ENCODE measurements at regions not wholly inside any gene's neighbourhood (a gene's known extent, or its start where the extent isn't known, plus 50 kb on each side); places are given as distances from the start of the nearest gene placed in this dataset.
"Not testable (repeated sequence)": the region's sequence is repeated elsewhere in the genome, so short reads cannot be mapped to it uniquely, and the experiment has no call there.

- not testable (repeated sequence) for DNase-seq (ENCODE audit: extremely low read depth, low read depth)
Observed at GRCh38 chr9:97182532-97182931, 124.9 kb upstream of the CCDC180 start.

DNA sequence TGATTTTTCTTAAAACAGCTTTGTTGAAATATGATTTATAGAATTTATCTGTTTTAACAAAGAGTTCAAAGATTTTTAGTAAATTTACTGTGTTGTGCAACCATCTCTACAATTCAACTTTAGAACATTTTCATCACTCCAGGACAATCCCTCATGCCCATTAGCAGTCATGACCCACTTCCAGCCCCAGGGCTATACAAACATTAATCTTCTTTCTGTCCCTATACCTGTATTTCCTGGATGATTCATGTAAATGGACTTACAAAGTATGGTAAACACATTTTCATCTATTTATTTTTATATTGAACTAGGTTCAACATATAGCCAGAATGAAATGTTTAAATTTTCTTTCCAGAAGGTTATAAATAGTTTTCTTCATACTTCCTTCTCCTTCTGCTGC lies 127.8 kb upstream of the CCDC180 start:
- no peak for DNase-seq (ENCODE audit: extremely low read depth, low read depth)

- no peak for DNase-seq (ENCODE audit: extremely low read depth, low read depth)
Observed at GRCh38 chr9:97176206-97176605, 131.3 kb upstream of the CCDC180 start.

- not testable (repeated sequence) for DNase-seq (ENCODE audit: extremely low read depth, low read depth)
Observed at GRCh38 chr9:97168174-97168573, 129.2 kb upstream of the CTSV start.

DNA sequence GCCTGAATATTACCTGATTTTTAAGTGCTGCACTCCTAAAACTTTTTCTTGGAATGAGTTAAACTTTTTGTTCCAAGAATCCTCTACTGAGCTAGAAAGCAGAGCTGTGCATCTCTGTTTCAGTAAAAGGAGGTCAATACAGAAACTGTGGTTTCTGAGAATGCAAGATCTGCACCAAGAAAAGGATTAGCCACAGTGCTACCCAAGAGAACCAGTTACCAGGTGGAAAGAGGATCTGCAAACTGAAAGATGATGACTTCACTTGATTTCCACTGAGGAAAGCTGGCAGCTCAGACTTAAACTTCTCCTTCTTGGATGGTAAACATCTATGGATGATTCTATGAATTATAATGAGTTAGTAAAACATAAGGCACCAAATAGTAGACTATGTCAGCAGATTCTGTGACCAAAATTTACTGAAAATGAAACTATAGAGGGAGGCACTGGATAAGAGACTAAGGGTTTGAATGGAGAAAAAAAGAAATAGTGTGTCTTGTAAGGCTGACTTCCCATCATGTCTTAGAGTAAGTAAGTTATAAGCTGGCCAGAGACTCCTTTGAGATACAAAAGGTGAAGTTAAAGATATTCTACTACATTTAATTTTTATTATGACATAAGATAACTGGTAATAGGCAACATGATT lies 127.7 kb upstream of the CTSV start:
- DNase-seq (ENCODE audit: extremely low read depth, low read depth) = not testable (repeated sequence)

GRCh38 chr9:97160255-97160654 lies 121.3 kb upstream of the CTSV start:
- DNase-seq (ENCODE audit: extremely low read depth, low read depth) = no peak

- DNase-seq (ENCODE audit: extremely low read depth, low read depth) = not testable (repeated sequence)
Observed at GRCh38 chr9:97158722-97159121, 119.8 kb upstream of the CTSV start.

DNA sequence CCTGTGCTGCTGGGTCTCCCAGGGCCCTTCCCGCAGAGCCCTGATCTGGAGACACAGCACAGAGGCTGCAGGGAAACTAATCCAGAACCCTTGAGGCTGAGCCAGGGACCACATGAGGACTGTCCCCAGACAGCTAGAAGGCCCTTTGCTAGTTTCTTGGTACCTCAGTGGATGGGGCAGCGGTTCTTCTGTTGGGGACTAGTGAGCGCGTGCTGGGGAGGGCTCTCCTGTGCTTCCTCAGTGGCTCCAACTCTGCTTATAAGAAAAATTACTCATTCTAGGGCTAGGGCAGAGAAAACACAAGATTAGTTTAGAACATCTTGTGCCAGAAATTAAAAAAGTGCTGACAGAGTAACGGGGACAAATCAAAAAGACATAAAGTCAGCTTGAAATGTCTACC lies 116.5 kb upstream of the CTSV start:
- DNase-seq (ENCODE audit: extremely low read depth, low read depth) = not testable (repeated sequence)

- no peak for DNase-seq (ENCODE audit: extremely low read depth, low read depth)
Observed at GRCh38 chr9:97153967-97154366, 115.0 kb upstream of the CTSV start.

- DNase-seq (ENCODE audit: extremely low read depth, low read depth) = not testable (repeated sequence)
Observed at GRCh38 chr9:97153160-97153559, 114.2 kb upstream of the CTSV start.

DNA sequence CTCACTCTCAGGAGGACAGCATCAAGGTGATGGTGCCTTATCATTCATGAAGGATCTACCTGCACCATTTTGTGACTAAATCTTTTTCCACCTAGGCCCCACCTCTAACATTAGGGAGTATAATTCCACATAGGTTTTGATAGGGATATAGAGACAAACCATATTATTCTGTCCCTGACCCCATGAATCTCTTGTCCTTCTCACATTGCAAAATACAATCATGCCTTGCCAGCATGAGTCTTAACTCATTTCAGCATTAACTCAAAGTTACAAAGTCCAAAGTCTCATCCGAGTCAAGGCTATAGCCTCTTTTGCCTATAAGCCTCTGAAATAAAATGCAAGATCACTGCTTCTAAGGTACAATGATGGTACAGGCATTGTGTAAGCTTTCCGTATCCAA lies 111.5 kb upstream of the CTSV start:
- not testable (repeated sequence) for DNase-seq (ENCODE audit: extremely low read depth, low read depth)

DNA sequence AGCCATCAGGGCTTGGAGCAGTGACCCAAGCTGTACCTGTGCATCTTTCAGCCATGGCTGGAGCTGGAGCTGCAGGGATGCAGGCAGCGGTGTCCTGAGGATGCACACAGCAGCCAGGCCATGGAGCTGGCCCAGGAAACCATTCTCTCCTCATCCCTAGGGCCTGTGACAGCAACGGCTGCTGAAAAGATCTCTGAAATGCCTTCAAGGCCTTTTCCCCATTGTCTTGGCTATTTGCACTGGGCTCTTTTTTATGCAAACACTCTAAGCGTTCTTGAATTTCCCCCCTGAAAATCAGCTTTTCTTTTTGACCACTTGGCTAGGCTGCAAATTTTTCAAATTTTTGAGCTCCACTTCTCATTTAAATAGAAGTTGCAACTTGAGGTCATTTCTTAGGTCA lies 109.5 kb upstream of the CTSV start:
- DNase-seq (ENCODE audit: extremely low read depth, low read depth) = not testable (repeated sequence)

DNA sequence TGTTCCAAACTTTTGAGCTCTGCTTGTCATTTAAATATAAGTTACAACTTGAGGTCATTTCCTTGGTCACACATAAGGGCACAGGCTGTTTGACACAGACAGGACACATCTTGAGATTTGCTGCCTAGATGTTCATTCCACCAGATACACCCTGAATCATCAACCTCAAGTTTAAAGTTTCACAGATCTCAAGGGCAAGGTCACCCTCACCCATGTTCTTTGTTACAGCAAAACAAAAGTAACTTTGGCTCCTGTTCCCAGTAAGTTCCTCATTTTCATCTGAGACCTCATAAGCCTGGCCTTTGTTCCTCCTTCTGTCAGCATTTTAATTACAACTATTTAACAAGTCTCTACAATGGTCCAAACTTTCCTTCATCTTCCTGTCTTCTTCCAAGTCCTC lies 106.7 kb upstream of the CTSV start:
- DNase-seq (ENCODE audit: extremely low read depth, low read depth) = not testable (repeated sequence)

DNA sequence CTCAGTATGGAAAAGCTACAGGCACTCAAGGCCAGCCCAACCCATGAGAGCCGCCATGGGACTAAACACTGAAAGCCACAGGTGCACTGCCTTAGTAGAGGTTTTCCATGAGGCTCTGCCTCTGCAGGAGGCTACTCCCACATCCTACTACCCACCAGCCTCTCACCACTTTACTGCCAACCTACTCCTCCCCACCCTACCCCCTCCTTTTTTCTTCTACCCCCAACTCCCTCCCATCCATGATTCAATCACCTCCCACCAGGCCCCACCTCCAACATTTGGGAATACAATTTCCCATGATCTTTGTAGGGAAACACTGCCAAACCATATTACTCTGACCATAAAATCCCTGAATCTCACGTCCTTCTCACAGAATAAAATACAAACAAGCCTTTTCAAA lies 101.6 kb upstream of the CTSV start:
- no peak for DNase-seq (ENCODE audit: extremely low read depth, low read depth)

DNA sequence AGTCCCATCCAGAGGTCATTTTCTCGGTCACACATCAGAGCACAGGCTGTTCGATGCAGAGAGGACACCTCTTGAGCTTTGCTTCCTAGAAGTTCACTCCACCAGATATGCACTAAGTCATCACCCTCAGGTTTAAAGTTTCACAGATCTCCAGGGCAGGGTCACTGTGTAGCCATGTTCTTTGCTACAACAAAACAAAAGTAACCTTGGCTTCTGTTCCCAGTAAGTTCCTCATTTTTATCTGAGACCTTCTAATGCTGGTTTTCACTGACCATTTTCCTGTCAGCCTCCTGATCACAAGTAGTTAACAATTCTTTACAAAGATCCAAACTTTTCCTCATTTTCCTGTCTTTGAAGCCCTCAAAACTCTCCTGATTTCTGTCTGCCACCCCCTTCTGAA lies 97.5 kb upstream of the CTSV start:
- DNase-seq (ENCODE audit: extremely low read depth, low read depth) = no peak

DNA sequence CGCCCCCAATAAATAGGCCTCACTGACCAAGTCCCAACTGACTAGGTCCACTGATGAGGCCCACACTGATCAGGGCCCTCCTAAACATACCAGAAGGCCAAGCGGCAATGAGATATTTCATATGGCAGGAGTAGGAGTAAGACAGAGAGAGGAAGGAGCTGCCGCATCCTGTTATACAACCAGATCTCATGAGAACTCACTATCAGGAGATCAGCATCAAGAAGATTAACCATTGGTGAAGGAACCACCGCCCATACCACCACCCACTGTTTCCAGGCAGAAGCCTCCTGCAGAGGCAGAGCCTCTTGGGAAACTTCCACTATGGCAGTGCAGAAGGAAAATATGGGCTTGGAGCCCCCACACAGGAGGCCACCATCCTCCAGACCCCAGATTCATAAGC lies 95.0 kb upstream of the CTSV start:
- not testable (repeated sequence) for DNase-seq (ENCODE audit: extremely low read depth, low read depth)

- DNase-seq (ENCODE audit: extremely low read depth, low read depth) = no peak
Observed at GRCh38 chr9:97132865-97133264, 93.9 kb upstream of the CTSV start.

DNA sequence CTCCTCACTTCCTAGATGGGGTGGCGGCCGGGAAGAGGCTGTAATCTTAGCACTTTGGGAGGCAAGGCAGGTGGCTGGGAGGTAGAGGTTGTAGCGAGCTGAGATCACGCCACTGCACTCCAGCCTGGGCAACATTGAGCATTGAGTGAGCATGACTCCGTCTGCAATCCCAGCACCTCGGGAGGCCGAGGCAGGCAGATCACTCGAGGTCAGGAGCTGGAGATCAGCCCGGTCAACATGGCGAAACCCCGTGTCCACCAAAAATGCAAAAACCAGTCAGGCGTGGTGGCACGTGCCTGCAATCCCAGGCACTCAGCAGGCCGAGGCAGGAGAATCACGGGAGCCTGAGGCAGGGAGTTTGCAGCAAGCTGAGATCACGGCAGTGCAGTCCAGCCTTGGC lies 91.9 kb upstream of the CTSV start:
- not testable (repeated sequence) for DNase-seq (ENCODE audit: extremely low read depth, low read depth)

- not testable (repeated sequence) for DNase-seq (ENCODE audit: extremely low read depth, low read depth)
Observed at GRCh38 chr9:97130387-97130786, 91.4 kb upstream of the CTSV start.

DNA sequence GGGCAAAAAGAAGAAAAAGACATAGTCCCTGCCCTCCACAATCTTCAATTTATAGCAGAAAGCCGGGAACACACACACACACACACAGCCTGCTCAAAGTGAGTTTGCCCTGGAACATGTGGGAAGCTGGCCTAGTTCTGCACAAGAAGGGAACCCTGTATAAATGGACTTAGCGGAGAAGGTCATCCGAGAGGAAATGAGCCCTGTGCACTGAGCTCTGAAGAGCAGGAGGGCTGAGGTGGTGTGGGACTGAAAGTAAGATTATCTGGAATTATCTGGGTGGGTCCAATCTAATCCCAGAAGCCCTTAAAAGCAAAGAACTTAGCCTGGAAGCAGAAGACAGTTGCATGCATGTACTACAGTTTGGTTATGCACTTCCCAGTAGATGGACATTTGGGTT lies 90.0 kb upstream of the CTSV start:
- no peak for DNase-seq (ENCODE audit: extremely low read depth, low read depth)

- no peak for DNase-seq (ENCODE audit: extremely low read depth, low read depth)
Observed at GRCh38 chr9:97124256-97124655, 85.3 kb upstream of the CTSV start.

DNA sequence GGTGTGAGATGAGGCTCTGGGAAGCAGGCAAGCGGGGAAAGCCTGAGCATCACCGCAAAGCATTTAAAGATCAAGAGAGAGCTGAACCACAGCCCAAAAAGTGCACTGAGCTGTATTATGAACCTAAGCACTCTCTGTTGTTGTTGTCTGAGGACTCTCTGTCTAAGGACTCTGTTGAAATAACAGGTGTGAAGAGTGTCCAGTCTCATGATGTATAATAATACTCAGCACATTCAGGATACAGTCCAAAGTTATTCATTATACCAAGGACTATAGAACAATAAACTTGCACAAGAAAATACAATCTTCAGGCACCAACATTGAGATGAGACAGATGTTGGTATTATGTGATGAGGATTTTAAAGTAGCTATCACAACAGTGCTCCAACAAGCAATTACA lies 71.8 kb upstream of the CTSV start:
- DNase-seq (ENCODE audit: extremely low read depth, low read depth) = no peak

GRCh38 chr9:97109194-97109811 lies 70.4 kb upstream of the CTSV start:
- DNase-seq (ENCODE audit: extremely low read depth, low read depth) = peak; percentile 53

All from NCI-H460 (cell line).